Activated CD8-positive, alpha-beta memory T cell treated with anti-CD3 and anti-CD28 coated beads for 1 hour (primary cell): ENCODE measurements at regions not wholly inside any gene's neighbourhood (a gene's known extent, or its start where the extent isn't known, plus 50 kb on each side); places are given as distances from the start of the nearest gene placed in this dataset.
"Not testable (repeated sequence)": the region's sequence is repeated elsewhere in the genome, so short reads cannot be mapped to it uniquely, and the experiment has no call there.

Source experiments
- DNase-seq, 2 donors: peaks; one replicate each; pipeline ENCODE4 v3.0.0-alpha.2; 2020; ENCODE audit warnings: low read depth in 1 of 2; ENCODE audit errors: extremely low read depth in 1 of 2

- DNase-seq, result no peak
Observed at GRCh38 chr2:193219413-193219812, 1024.7 kb upstream of the TMEFF2 start.

GRCh38 chr2:193201583-193201982, 1006.9 kb upstream of the TMEFF2 start:
- no peak for DNase-seq

- DNase-seq, result no peak
Observed at GRCh38 chr2:193199322-193199721, 1004.6 kb upstream of the TMEFF2 start.

- DNase-seq, result no peak
Observed at GRCh38 chr2:193187816-193188215, 993.1 kb upstream of the TMEFF2 start.

- not testable (repeated sequence) for DNase-seq
Observed at GRCh38 chr2:193170981-193171380, 976.2 kb upstream of the TMEFF2 start.

- no peak for DNase-seq
Observed at GRCh38 chr2:193156480-193156879, 961.7 kb upstream of the TMEFF2 start.

GRCh38 chr2:193154076-193154475, 959.3 kb upstream of the TMEFF2 start:
- DNase-seq, result no peak

GRCh38 chr2:193153576-193153975, 958.8 kb upstream of the TMEFF2 start:
- DNase-seq, result no peak

- DNase-seq, result not testable (repeated sequence)
Observed at GRCh38 chr2:193142467-193142866, 947.7 kb upstream of the TMEFF2 start.

GRCh38 chr2:193141998-193142397, 947.3 kb upstream of the TMEFF2 start:
- DNase-seq, result no peak

- DNase-seq, result not testable (repeated sequence)
Observed at GRCh38 chr2:193140895-193141294, 946.2 kb upstream of the TMEFF2 start.

GRCh38 chr2:193124815-193125214, 930.1 kb upstream of the TMEFF2 start:
- DNase-seq, result no peak

GRCh38 chr2:193114827-193115226, 920.1 kb upstream of the TMEFF2 start:
- no peak for DNase-seq

GRCh38 chr2:193112986-193113385, 918.3 kb upstream of the TMEFF2 start:
- no peak for DNase-seq

GRCh38 chr2:193103064-193103463, 908.3 kb upstream of the TMEFF2 start:
- DNase-seq, result no peak

- DNase-seq, result no peak
Observed at GRCh38 chr2:193101591-193101990, 906.9 kb upstream of the TMEFF2 start.

GRCh38 chr2:193088026-193088425, 893.3 kb upstream of the TMEFF2 start:
- DNase-seq, result no peak

- no peak for DNase-seq
Observed at GRCh38 chr2:193076995-193077394, 882.3 kb upstream of the TMEFF2 start.

- no peak for DNase-seq
Observed at GRCh38 chr2:193074933-193075332, 880.2 kb upstream of the TMEFF2 start.

GRCh38 chr2:193072647-193073046, 877.9 kb upstream of the TMEFF2 start:
- no peak for DNase-seq

GRCh38 chr2:193025556-193025955, 830.8 kb upstream of the TMEFF2 start:
- DNase-seq, result not testable (repeated sequence)

GRCh38 chr2:193024791-193025190, 830.1 kb upstream of the TMEFF2 start:
- no peak for DNase-seq

- DNase-seq, result no peak
Observed at GRCh38 chr2:193011870-193012269, 817.1 kb upstream of the TMEFF2 start.

GRCh38 chr2:192993059-192993458, 798.3 kb upstream of the TMEFF2 start:
- no peak for DNase-seq
